Endothelial cell of umbilical vein (primary cell): ENCODE measurements at regions not wholly inside any gene's neighbourhood (a gene's known extent, or its start where the extent isn't known, plus 50 kb on each side); places are given as distances from the start of the nearest gene placed in this dataset.

ENCODE experiments used
- CTCF ChIP-seq, 2 donors: IDR thresholded peaks; 1 replicate in 1 of 2; 2 replicates in 1 of 2; pipeline ENCODE4 v1.5.1; 2011; ENCODE audit warnings: low read length in 2 of 2, mild to moderate bottlenecking in 2 of 2, moderate library complexity in 2 of 2, control low read depth in 1 of 2, inconsistent platforms in 1 of 2, low read depth in 1 of 2; ENCODE audit not compliant: insufficient read depth in 1 of 2; ENCODE audit errors: extremely low read depth in 1 of 2
- FOS ChIP-seq: IDR thresholded peaks from 2 replicates; pipeline ENCODE4 v1.6.1; 2011; ENCODE audit warnings: mild to moderate bottlenecking, low read length, moderate library complexity, borderline replicate concordance; ENCODE audit not compliant: insufficient read depth
- GATA2 ChIP-seq: IDR thresholded peaks from 2 replicates; pipeline ENCODE4 v1.7.0; 2011; ENCODE audit warnings: low read depth, mild to moderate bottlenecking, moderate library complexity, mixed read lengths, low read length; ENCODE audit not compliant: insufficient read length, insufficient read depth

- TF ChIP-seq FOS (no peak), CTCF (IDR thresholded peaks at IDR 0.05; ENCODE audit: extremely low read depth in 1 of 2, insufficient read depth in 1 of 2, low read depth in 1 of 2, low read length in 2 of 2) (no peak), GATA2 (no peak)
These were observed 155.2 kb downstream of the SH2D1A start for GRCh38 chrX:124501586-124501985.
